HG02610 (cell line): ENCODE measurements at regions not wholly inside any gene's neighbourhood (a gene's known extent, or its start where the extent isn't known, plus 50 kb on each side); places are given as distances from the start of the nearest gene placed in this dataset.
"Not testable (repeated sequence)": the region's sequence is repeated elsewhere in the genome, so short reads cannot be mapped to it uniquely, and the experiment has no call there.

Source experiments
- ATAC-seq: cut with Tn5 transposase; IDR thresholded peaks from one replicate; pipeline ENCODE4 v1.9.1; 2021; ENCODE audit warnings: mild to moderate bottlenecking, moderate library complexity; ENCODE audit not compliant: unreplicated experiment

GRCh38 chr4:86478151-86478550 lies 116.0 kb upstream of the PTPN13 start:
- not testable (repeated sequence) for ATAC-seq

DNA sequence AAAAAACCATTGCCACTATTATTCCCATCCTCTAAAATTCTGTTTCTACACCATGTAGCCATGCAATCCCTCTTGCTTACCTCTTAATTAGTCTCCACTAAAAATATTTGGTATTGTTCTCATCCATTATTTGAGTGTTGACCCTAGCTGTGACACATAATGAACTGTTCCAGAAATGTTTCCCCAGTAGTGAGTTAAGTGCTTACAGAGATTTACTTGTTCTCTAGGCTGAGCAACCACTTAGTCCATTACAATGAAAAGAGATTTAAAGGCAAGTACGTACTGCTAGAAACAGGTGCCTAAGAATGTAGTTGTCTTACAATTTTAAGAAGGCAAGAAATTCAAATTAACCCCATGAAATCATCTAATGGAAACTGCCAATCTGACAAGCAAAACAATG lies 112.7 kb upstream of the PTPN13 start:
- no peak for ATAC-seq

- no peak for ATAC-seq
Observed at GRCh38 chr4:86482306-86483172, 111.6 kb upstream of the PTPN13 start.

- ATAC-seq, result no peak
Observed at GRCh38 chr4:86483173-86483490, 111.0 kb upstream of the PTPN13 start.

DNA sequence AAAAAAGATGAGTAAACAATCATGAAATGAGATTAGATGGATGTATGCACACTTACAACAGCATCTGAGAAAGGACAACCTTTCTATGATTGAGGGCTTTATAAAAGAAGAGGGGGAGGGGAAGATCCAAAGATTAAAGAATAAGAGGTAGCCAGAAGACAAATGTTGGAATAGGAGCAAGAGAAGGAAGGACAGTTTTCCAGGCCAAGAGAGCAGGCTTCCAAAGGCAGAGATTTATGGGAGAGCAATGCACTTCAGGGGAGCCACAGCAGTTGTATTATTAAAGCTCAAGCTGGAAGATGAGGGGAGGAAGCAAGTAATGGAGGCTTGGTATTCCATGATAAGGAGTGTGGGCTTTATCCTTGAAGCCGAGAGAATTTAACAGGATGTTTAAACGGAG lies 110.3 kb upstream of the PTPN13 start:
- no peak for ATAC-seq

- peak; percentile 56 for ATAC-seq
Observed at GRCh38 chr4:86484241-86484640, 109.9 kb upstream of the PTPN13 start.

GRCh38 chr4:86487738-86488348 lies 106.3 kb upstream of the PTPN13 start:
- ATAC-seq, result no peak

GRCh38 chr4:86493460-86493859 lies 100.7 kb upstream of the PTPN13 start:
- ATAC-seq, result no peak

GRCh38 chr4:86496094-86497080 lies 97.7 kb upstream of the PTPN13 start:
- no peak for ATAC-seq

- no peak for ATAC-seq
Observed at GRCh38 chr4:86497131-86497530, 97.0 kb upstream of the PTPN13 start.

- peak; percentile 81 for ATAC-seq
Observed at GRCh38 chr4:86497980-86498862, 95.9 kb upstream of the PTPN13 start.

DNA sequence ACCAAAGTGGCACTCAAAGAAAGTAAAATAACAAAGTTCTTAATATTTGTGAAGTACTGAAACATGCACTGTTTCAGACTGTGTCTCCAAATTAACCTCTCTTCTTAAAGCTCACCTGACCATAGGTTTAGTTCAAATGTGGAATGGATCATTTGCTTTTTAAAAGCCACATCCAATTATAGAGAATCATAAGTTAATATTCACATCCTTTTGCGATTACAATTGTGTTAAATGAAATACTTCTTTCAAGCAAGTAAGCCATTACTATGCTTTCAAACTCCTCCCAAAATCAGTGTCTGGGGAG lies 95.3 kb upstream of the PTPN13 start:
- ATAC-seq, result peak; percentile 6

DNA sequence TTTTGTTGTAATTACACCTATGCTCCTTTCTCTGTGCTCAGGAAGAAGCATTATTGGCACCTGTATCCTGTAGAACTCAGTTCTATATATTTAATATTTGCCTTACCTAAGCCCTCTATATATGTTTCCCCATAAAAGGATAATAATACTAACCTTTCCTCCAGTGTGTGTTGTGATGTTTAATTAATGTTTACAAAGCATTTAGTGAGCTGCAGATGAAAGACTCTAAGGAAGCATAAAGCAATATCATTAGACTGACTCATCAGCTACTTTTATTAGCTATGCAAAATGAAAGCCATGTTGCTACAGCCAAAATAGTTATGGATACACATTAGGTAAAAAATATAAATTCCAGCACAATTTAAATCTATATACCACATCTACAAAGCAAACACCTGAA lies 93.6 kb upstream of the PTPN13 start:
- ATAC-seq, result no peak

DNA sequence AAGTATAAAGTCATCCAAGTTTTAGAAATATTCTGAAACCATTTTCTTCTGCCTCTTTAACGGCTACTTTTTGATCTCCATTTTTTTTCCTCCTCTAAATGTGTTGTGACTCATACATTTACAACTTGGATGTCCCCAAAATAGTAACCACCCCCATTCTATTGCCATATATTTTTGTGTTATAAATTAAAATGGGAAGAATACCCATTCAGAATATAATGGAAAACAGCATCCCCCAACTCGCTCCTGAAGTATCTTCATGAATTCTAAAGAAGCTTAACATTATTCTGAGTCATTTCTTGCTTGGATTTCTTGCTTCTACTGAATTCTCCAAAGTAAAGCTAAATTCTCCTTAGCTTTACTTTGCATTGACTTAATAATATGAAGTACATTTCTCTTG lies 92.0 kb upstream of the PTPN13 start:
- no peak for ATAC-seq

GRCh38 chr4:86506591-86506990 lies 87.5 kb upstream of the PTPN13 start:
- ATAC-seq, result no peak

- ATAC-seq, result no peak
Observed at GRCh38 chr4:86508436-86508835, 85.7 kb upstream of the PTPN13 start.

- ATAC-seq, result no peak
Observed at GRCh38 chr4:86511590-86511989, 82.5 kb upstream of the PTPN13 start.

- ATAC-seq, result no peak
Observed at GRCh38 chr4:86512631-86513030, 81.5 kb upstream of the PTPN13 start.

DNA sequence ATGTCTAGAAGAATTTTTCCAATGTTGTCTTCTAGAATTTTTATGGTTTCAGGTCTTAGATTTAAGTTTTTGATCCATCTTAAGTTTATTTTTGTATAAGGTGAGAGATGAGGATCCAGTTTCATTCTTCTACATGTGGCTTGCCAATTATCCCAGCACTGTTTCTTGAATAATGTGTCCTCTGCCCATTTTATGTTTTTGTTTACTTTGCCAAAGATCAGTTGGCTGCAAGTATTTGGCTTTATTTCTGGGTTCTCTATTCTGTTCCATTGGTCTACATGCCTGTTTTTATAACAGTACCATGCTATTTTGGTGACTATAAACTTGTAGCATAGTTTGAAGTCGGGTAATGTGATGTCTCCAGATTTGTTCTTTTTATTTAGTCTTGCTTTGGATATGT lies 78.2 kb upstream of the PTPN13 start:
- not testable (repeated sequence) for ATAC-seq

- no peak for ATAC-seq
Observed at GRCh38 chr4:86521373-86521969, 72.6 kb upstream of the PTPN13 start.
